GM18499 (cell line): ENCODE measurements at regions not wholly inside any gene's neighbourhood (a gene's known extent, or its start where the extent isn't known, plus 50 kb on each side); places are given as distances from the start of the nearest gene placed in this dataset.

Experiments
- ATAC-seq: cut with Tn5 transposase; IDR thresholded peaks from one replicate; pipeline ENCODE4 v1.9.1; 2021; ENCODE audit warnings: moderate number of reproducible peaks; ENCODE audit not compliant: insufficient read depth, unreplicated experiment

DNA sequence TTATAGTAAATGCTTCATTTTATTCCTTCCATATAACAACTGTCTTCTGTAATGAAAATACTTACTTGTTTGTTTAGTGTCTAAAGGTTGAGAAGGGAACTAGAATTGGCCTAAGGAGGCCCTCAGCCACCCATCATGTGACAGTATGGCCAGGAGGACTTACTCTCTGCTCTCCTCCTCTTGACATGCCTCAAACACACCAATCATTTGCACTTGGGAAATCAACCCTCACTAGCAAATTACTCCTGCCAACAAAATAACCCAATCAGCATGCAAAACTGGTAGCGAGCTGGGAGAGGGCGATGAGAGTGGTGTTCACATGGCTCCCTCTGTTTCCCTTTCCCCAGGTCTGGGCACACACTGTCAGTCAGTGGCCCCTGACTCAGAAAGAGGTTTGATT is 58.6 kb upstream of the MEF2C start:
- ATAC-seq: no peak

DNA sequence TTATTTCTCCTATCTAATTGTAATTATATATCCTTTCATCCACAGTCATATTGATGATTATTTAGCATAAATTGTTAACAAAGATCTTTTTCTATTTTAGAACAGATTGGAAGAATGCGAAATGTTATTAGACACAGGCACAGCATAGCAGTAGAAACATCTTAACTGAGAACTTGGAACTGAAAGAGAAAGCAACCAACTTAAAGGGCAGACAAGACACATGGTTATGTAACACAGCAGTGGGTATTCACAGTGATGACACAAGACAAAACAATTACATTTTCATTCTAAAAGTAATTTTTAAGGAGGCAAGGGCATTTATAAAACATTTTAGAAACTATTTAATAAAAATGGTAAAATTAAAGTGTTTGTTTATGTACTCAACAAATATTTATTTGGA is 57.7 kb upstream of the MEF2C start:
- ATAC-seq: peak; percentile 75

DNA sequence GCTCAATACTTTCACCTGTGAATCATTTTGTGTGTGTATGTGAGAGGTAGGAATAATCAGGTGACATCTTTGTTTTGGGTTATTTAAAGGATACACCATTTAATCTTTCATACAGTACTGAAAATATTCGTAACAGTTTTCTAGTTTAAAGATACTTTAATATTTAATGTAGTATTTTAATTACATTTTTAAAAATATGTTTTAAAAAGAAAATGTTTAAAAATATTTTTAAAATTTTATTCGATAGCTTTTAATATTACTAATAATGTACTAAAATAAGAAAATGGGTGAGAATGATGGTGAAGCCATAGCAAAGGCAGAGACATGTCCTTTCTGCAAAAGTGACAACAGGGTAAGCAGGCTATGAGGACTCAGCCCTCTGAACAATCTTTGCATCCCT is 56.3 kb upstream of the MEF2C start:
- no peak for ATAC-seq

DNA sequence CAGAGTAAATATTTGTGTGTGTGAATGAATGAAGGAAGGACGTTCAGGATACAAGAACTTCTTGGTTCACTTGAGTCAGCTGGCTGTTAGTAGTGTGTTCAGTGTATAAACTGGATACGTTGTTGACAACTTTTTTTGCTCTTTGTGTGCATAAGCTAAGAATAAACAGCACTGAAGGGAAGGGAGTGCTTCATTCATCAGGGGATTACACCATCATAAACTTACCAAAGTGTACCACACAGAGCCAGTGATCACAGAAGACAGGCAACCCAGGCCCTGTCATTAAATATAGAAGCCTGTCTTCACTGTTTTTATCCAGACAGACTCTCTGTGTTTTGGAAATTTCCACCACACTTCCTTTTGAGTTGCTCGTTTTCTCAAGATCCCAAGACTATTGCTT is 55.5 kb upstream of the MEF2C start:
- no peak for ATAC-seq

DNA sequence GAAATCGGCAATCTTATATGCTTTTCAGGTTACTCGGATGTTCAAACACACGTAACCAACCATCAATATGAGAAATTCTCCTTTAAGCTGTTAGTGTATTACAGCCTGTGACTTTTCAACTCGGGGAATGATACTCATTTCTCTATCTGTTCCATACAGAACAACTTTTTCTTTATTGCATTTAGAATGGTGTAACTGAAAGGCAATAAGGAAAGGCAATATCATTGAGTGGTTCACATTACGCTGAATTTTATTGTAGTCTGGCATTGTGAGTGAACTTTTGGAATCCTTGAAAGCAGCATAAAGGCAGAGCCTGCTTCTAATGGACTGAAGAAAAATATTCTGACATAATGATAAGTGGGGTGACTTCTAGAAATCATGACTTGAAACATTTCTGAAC is 54.4 kb upstream of the MEF2C start:
- ATAC-seq: no peak

DNA sequence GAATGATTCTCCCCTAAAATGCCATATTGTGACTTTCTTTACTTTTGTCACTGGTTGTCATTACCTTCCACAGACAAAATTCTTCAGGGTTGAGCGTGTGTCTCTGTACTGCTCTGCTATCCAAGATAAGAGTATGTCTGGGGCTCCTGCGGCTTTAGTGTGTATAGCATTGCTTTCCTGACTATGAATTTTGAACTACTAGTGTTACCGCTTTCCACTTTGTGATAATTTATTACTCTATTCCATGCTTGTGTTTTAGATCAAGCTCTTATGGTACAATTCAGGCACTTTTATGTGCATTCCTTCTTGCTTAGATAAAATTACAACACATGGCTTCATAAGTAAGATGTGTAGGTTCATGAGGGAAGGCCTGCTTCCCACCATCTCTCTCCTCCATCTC is 51.5 kb upstream of the MEF2C start:
- no peak for ATAC-seq
